IMR-90 (cell line): ENCODE measurements at regions not wholly inside any gene's neighbourhood (a gene's known extent, or its start where the extent isn't known, plus 50 kb on each side); places are given as distances from the start of the nearest gene placed in this dataset.

Source experiments
- ATAC-seq: fragments of 200-7000 bp; cut with Tn5 transposase; 2 replicates; pipeline ENCODE4 v1.9.1; 2020; ENCODE audit warnings: low read depth, mild to moderate bottlenecking, moderate library complexity
- BruUV-seq: library from RNA; stranded (reverse); fragments of 400-500 nt; replicated peaks from 2 replicates; lab custom pipeline; 2021; lab: Mats Ljungman, UMichigan
- CTCF ChIA-PET: fragments of 300-600 bp; formaldehyde crosslinking; extraction: SDS; loops from one replicate; lab custom pipeline; 2021; ENCODE audit warnings: antibody characterized with exemption; lab: Yijun Ruan, JAX
- POLR2A ChIA-PET: fragments of 300-600 bp; sonication (Branson Sonifier 250); formaldehyde crosslinking; loops from one replicate; lab custom pipeline; 2022; ENCODE audit warnings: antibody characterized with exemption; ENCODE audit not compliant: unreplicated experiment; lab: Charles Lee
- DNase-seq: peaks from one replicate; pipeline ENCODE4 v3.0.0; 2013
- H2AFZ ChIP-seq: replicated peaks from 2 replicates; pipeline ENCODE3; 2013; ENCODE audit warnings: low read length, mild to moderate bottlenecking; ENCODE audit not compliant: poor library complexity
- H2AK5ac ChIP-seq: 2 replicates; pipeline ENCODE4 v1.6.1; 2013; ENCODE audit warnings: low read depth, low read length, inconsistent platforms
- H2AK9ac ChIP-seq: replicated peaks from 2 replicates; pipeline ENCODE3; 2013; ENCODE audit warnings: mild to moderate bottlenecking, low read depth, low read length, moderate library complexity; ENCODE audit not compliant: poor library complexity
- H2BK120ac ChIP-seq: 2 replicates; pipeline ENCODE4 v1.6.1; 2013; ENCODE audit warnings: low read depth, low read length, inconsistent platforms
- H2BK15ac ChIP-seq: 3 replicates; pipeline ENCODE4 v1.6.1; 2013; ENCODE audit warnings: low read depth, low read length, inconsistent platforms
- H2BK20ac ChIP-seq: 2 replicates; pipeline ENCODE4 v1.6.1; 2013; ENCODE audit warnings: low read depth, mild to moderate bottlenecking, inconsistent platforms, low read length, moderate library complexity
- H2BK5ac ChIP-seq: 2 replicates; pipeline ENCODE4 v1.6.1; 2013; ENCODE audit warnings: mild to moderate bottlenecking, low read depth, low read length, inconsistent platforms; ENCODE audit not compliant: poor library complexity, severe bottlenecking
- H3K14ac ChIP-seq: replicated peaks from 2 replicates; pipeline ENCODE4 v1.6.1; 2013; ENCODE audit warnings: low read depth, low read length, inconsistent platforms
- H3K18ac ChIP-seq: 2 replicates; pipeline ENCODE4 v1.6.1; 2013; ENCODE audit warnings: low read depth, low read length, control low read depth
- H3K23ac ChIP-seq: 2 replicates; pipeline ENCODE4 v1.6.1; 2013; ENCODE audit warnings: low read depth, low read length, inconsistent platforms
- H3K27ac ChIP-seq: 2 replicates; pipeline ENCODE4 v1.5.1; 2013; ENCODE audit warnings: mild to moderate bottlenecking, control low read depth, low read length; ENCODE audit not compliant: insufficient read depth
- H3K27me3 ChIP-seq: 2 replicates; pipeline ENCODE4 v1.6.1; 2013; ENCODE audit warnings: low read length; ENCODE audit not compliant: control insufficient read depth, insufficient read depth
- H3K36me3 ChIP-seq: 2 replicates; pipeline ENCODE4 v1.6.1; 2013; ENCODE audit warnings: low read length, mixed read lengths; ENCODE audit not compliant: control insufficient read depth, insufficient read depth
- H3K4ac ChIP-seq: 2 replicates; pipeline ENCODE4 v1.6.1; 2013; ENCODE audit warnings: low read depth, low read length, inconsistent platforms
- H3K4me1 ChIP-seq: 2 replicates; pipeline ENCODE4 v1.6.1; 2013; ENCODE audit warnings: low read length, mixed read lengths; ENCODE audit not compliant: control insufficient read depth, insufficient read depth
- H3K4me2 ChIP-seq: 2 replicates; pipeline ENCODE4 v1.6.1; 2013; ENCODE audit warnings: low read depth, mild to moderate bottlenecking, control low read depth, low read length, moderate library complexity
- H3K4me3 ChIP-seq: 2 replicates; pipeline ENCODE4 v1.5.1; 2013; ENCODE audit warnings: low read depth, mild to moderate bottlenecking, control low read depth, low read length, moderate library complexity; ENCODE audit not compliant: insufficient read depth
- H3K56ac ChIP-seq: 2 replicates; pipeline ENCODE4 v1.6.1; 2013; ENCODE audit warnings: low read length, inconsistent platforms; ENCODE audit not compliant: insufficient read depth; ENCODE audit errors: extremely low read depth
- H3K79me1 ChIP-seq, 2 experiments: 2 replicates each; pipeline ENCODE4 v1.6.1; 2013; ENCODE audit warnings: low read length in 2 of 2, inconsistent platforms in 1 of 2, low read depth in 1 of 2
- H3K9ac ChIP-seq: 2 replicates; pipeline ENCODE4 v1.6.1; 2013; ENCODE audit warnings: low read depth, low read length, control low read depth
- H3K9me1 ChIP-seq: 2 replicates; pipeline ENCODE4 v1.6.1; 2013; ENCODE audit warnings: low read length, inconsistent platforms; ENCODE audit not compliant: insufficient read depth
- H3K9me3 ChIP-seq: 2 replicates; pipeline ENCODE4 v1.6.1; 2013; ENCODE audit warnings: low read length; ENCODE audit not compliant: control insufficient read depth, insufficient read depth
- H4K20me1 ChIP-seq: 2 replicates; pipeline ENCODE4 v1.6.1; 2013; ENCODE audit warnings: low read length, inconsistent platforms; ENCODE audit not compliant: insufficient read depth
- H4K5ac ChIP-seq: 2 replicates; pipeline ENCODE4 v1.6.1; 2013; ENCODE audit warnings: mild to moderate bottlenecking, low read depth, low read length, control low read depth
- H4K8ac ChIP-seq, 2 experiments: 2 replicates each; pipeline ENCODE4 v1.6.1; 2013; ENCODE audit warnings: low read depth in 2 of 2, low read length in 2 of 2, control low read depth in 1 of 2, inconsistent platforms in 1 of 2
- H4K91ac ChIP-seq: 2 replicates; pipeline ENCODE4 v1.6.1; 2013; ENCODE audit warnings: low read depth, low read length, inconsistent platforms; ENCODE audit not compliant: insufficient read depth
- MAZ ChIP-seq: IDR thresholded peaks from 2 replicates; pipeline ENCODE4 v1.6.1; 2012; ENCODE audit warnings: low read depth, mild to moderate bottlenecking, low read length, improper control_type of control experiment, moderate library complexity, borderline replicate concordance
- NFE2L2 ChIP-seq: fragments of 150-350 bp; IDR thresholded peaks from 2 replicates; pipeline ENCODE4 v1.6.1; 2016; ENCODE audit warnings: low read depth, mild to moderate bottlenecking, low read length
- WGBS, 2 experiments: methylation state at CpG; one replicate each; pipeline versions ENCODE4 v1.1.5 to v1.1.7; 2013; ENCODE audit warnings: missing lambda C conversion rate in 2 of 2; ENCODE audit not compliant: insufficient read length in 1 of 2; ENCODE audit errors: extremely low coverage in 2 of 2; 5-methylcytosine and 5-hydroxymethylcytosine counted together
- dilution Hi-C: fragments of 300-500 bp; cut with HindIII; formaldehyde crosslinking; loops from one replicate; pipeline ENCODE4 v1.14.3; 2018; ENCODE audit warnings: low sequenced_read_pairs; ENCODE audit not compliant: unreplicated experiment
- in situ Hi-C: fragments of 300-500 bp; cut with MboI; formaldehyde crosslinking; loops from 3 replicates; pipeline ENCODE4 v1.14.3; 2019; ENCODE audit warnings: low sequenced_read_pairs, inconsistent platforms, mixed read lengths
- intact Hi-C: fragments of 100-400 bp; cut with micrococcal nuclease; formaldehyde crosslinking; loops from 2 replicates; pipeline ENCODE4 v1.10.0; 2022

DNA sequence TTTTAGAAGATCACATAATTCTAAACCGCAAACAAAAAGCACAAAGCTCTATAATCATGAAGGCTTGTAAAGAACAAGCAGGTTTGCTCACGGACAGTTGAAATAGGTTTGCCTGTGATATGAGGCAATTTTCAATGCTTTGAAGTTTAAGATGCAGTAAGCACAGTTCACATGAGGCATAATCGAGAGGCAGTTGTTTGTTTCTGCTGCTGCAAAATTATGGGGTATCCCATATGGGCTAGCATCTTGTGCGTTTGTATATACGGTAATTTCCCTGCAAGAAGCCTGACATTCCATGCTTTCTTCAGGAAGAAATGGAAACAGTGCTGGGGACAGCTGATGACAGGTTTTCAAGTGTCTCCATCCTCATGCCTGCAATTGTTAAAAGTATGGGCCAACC lies 94.6 kb upstream of the MC3R start:
- Histone ChIP-seq H4K5ac (no peak overlapping the region), H2BK120ac (no peak overlapping the region), H3K4me3 (no peak overlapping the region), H3K4me1 (no peaks in the 10 kb centered on the region), H3K23ac (no peak overlapping the region), H3K27ac (no peak overlapping the region), H3K9me1 (no peaks in the 10 kb centered on the region), H3K56ac (no peak overlapping the region), H2BK15ac (no peak overlapping the region), H3K18ac (no peak overlapping the region), H3K4me2 (no peak overlapping the region), H2AFZ (no peak overlapping the region), H3K79me1 (no peaks in the 10 kb centered on the region), H4K91ac (no peak overlapping the region), H3K9ac (no peak overlapping the region), H3K14ac (no peak overlapping the region), H3K36me3 (no peaks in the 10 kb centered on the region), H2BK20ac (no peak overlapping the region), H3K4ac (no peak overlapping the region), H4K20me1 (no peaks in the 10 kb centered on the region), H3K27me3 (no peaks in the 10 kb centered on the region), H2AK9ac (no peak overlapping the region), H4K8ac (no peak overlapping the region), H2BK5ac (no peak overlapping the region), H2AK5ac (no peak overlapping the region), H3K9me3 (peaks cover 39% of the 10 kb centered on the region)
- in situ Hi-C loops (no loop called here), dilution Hi-C loops (no loop called here), intact Hi-C loops (no loop called here)
- DNase-seq: no peak
- POLR2A ChIA-PET: no interaction called here
- ATAC-seq: no peak
- CTCF ChIA-PET: interaction anchor here (0.5 kb wide), 1 partner anchor 1424 kb away, joined by 7 read pairs; no protein-coding TSS in a partner anchor
- 10% methylated on average over 2 of the region's 5 CpGs; no CpG with 5 or more reads in 1 of the 2 experiments for WGBS, 2 experiments
- no TSS peak for BruUV-seq
- TF ChIP-seq NFE2L2: no peak
- no peak for TF ChIP-seq MAZ
